PC-9 (cell line): ENCODE measurements at regions not wholly inside any gene's neighbourhood (a gene's known extent, or its start where the extent isn't known, plus 50 kb on each side); places are given as distances from the start of the nearest gene placed in this dataset.

Experiments used
- BruUV-seq: library from RNA; stranded (reverse); fragments of 400-500 nt; replicated peaks from 2 replicates; lab custom pipeline; 2021; lab: Mats Ljungman, UMichigan
- CTCF ChIA-PET: fragments of 300-600 bp; sonication (Branson Sonifier 250); formaldehyde crosslinking; loops from one replicate; lab custom pipeline; 2022; ENCODE audit warnings: antibody characterized with exemption; lab: Charles Lee
- POLR2A ChIA-PET: fragments of 300-600 bp; sonication (Branson Sonifier 250); formaldehyde crosslinking; loops from one replicate; lab custom pipeline; 2022; ENCODE audit warnings: antibody characterized with exemption; ENCODE audit not compliant: unreplicated experiment; lab: Charles Lee
- DNase-seq, 2 experiments: peaks; one replicate each; pipeline versions ENCODE4 v3.0.0 to v3.0.0-alpha.2; 2015 to 2022; ENCODE audit warnings: mixed read lengths in 1 of 2
- H2AFZ ChIP-seq: fragments of 200-600 bp; sonication (generic); 2 replicates; pipeline ENCODE4 v1.8.1; 2017; ENCODE audit warnings: antibody characterized with exemption
- H3F3A ChIP-seq: fragments of 200-600 bp; sonication (generic); 2 replicates; pipeline ENCODE4 v1.8.1; 2017; ENCODE audit warnings: antibody characterized with exemption, mild to moderate bottlenecking, low read depth; ENCODE audit not compliant: insufficient read depth
- H3K27ac ChIP-seq: fragments of 200-600 bp; sonication (generic); 2 replicates; pipeline ENCODE4 v1.6.1; 2016; ENCODE audit warnings: mixed run types
- H3K27me3 ChIP-seq: fragments of 200-600 bp; sonication (generic); 2 replicates; pipeline ENCODE4 v1.6.1; 2016; ENCODE audit warnings: low read depth, mixed run types; ENCODE audit not compliant: insufficient read depth
- H3K36me3 ChIP-seq: fragments of 200-600 bp; sonication (generic); 2 replicates; pipeline ENCODE4 v1.6.1; 2016; ENCODE audit warnings: low read depth, mixed run types
- H3K4me1 ChIP-seq: fragments of 200-600 bp; sonication (generic); replicated peaks from 2 replicates; pipeline ENCODE4 v1.6.1; 2016; ENCODE audit warnings: mixed run types; ENCODE audit not compliant: insufficient read depth
- H3K4me2 ChIP-seq: fragments of 200-600 bp; sonication (generic); 2 replicates; pipeline ENCODE4 v1.6.1; 2017; ENCODE audit warnings: mixed run types
- H3K4me3 ChIP-seq: fragments of 200-600 bp; sonication (generic); 2 replicates; pipeline ENCODE4 v1.6.1; 2016; ENCODE audit warnings: mixed run types
- H3K79me2 ChIP-seq: fragments of 200-600 bp; sonication (generic); 2 replicates; pipeline ENCODE4 v1.6.1; 2017; ENCODE audit warnings: low read depth, mixed run types
- H3K9me2 ChIP-seq: fragments of 200-600 bp; sonication (generic); 2 replicates; pipeline ENCODE4 v1.8.1; 2017; ENCODE audit warnings: mild to moderate bottlenecking; ENCODE audit not compliant: insufficient read depth
- H3K9me3 ChIP-seq: fragments of 200-600 bp; sonication (generic); 2 replicates; pipeline ENCODE4 v1.8.1; 2016; ENCODE audit warnings: low read depth; ENCODE audit not compliant: insufficient read depth
- H4K20me1 ChIP-seq: fragments of 200-600 bp; sonication (generic); 2 replicates; pipeline ENCODE4 v1.8.1; 2017; ENCODE audit not compliant: insufficient read depth
- CTCF ChIP-seq: fragments of 200-600 bp; sonication (generic); conservative IDR thresholded peaks from 2 replicates; pipeline ENCODE4 v1.6.1; 2017; ENCODE audit warnings: mixed run types, antibody characterized with exemption, mild to moderate bottlenecking, moderate library complexity
- EZH2 ChIP-seq: fragments of 200-600 bp; sonication (generic); IDR thresholded peaks from 2 replicates; pipeline ENCODE4 v1.8.0; 2017; ENCODE audit warnings: antibody characterized with exemption, low read depth
- intact Hi-C: fragments of 100-400 bp; cut with micrococcal nuclease; formaldehyde crosslinking; loops from one replicate; pipeline ENCODE4 v1.10.0; 2022; ENCODE audit not compliant: unreplicated experiment

DNA sequence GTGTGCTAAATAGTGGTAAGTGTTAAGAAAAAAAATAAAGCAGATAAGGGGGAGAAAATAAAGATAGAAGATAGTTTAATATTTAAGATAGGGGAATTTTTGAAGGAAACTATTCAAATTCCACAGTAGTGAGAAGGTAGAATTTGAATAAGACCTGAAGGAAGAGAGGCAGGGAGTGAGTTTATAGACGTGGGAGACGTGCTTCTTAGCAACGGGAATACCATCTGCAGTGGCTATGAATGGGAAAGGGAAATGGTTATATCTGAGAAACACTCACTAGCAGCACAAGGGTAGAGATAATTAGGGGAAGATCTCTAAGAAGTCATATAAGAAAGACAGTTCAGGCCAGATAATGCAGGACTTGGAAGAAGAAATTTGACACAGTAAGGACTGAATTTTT, 854.5 kb upstream of the EPHA5 start:
- ChIA-PET CTCF (no interaction called here), POLR2A (no interaction called here)
- Histone ChIP-seq H3K79me2 (no peaks in the 10 kb centered on the region), H3F3A (no peaks in the 10 kb centered on the region), H3K9me3 (no peaks in the 10 kb centered on the region), H3K27me3 (no peaks in the 10 kb centered on the region), H3K4me3 (no peak overlapping the region), H2AFZ (no peak overlapping the region), H3K36me3 (no peaks in the 10 kb centered on the region), H4K20me1 (no peaks in the 10 kb centered on the region), H3K27ac (no peak overlapping the region), H3K4me2 (no peak overlapping the region), H3K4me1 (no peaks in the 10 kb centered on the region), H3K9me2 (no peaks in the 10 kb centered on the region)
- TF ChIP-seq CTCF: no peak
- BruUV-seq: no TSS peak
- no peak for DNase-seq
- intact Hi-C loops: no loop called here

GRCh38 chr4:66522244-66522643, 852.0 kb upstream of the EPHA5 start:
- Histone ChIP-seq H3F3A (no peaks in the 10 kb centered on the region), H3K79me2 (no peaks in the 10 kb centered on the region), H3K36me3 (no peaks in the 10 kb centered on the region), H3K4me2 (no peak overlapping the region), H3K4me1 (no peaks in the 10 kb centered on the region), H3K9me2 (no peaks in the 10 kb centered on the region), H3K4me3 (no peak overlapping the region), H2AFZ (no peak overlapping the region), H3K27me3 (no peaks in the 10 kb centered on the region), H4K20me1 (no peaks in the 10 kb centered on the region), H3K27ac (no peak overlapping the region), H3K9me3 (no peaks in the 10 kb centered on the region)
- CTCF ChIA-PET: no interaction called here
- POLR2A ChIA-PET: no interaction called here
- intact Hi-C loops: no loop called here
- no peak for DNase-seq
- TF ChIP-seq CTCF: no peak
- no peak for TF ChIP-seq EZH2
- no TSS peak for BruUV-seq

- H3F3A ChIP-seq: no peaks in the 10 kb centered on the region
- no peaks in the 10 kb centered on the region for H3K79me2 ChIP-seq
- TF ChIP-seq CTCF: no peak
- TF ChIP-seq EZH2: no peak
- no TSS peak for BruUV-seq
- no peaks in the 10 kb centered on the region for H4K20me1 ChIP-seq
- H3K9me2 ChIP-seq: no peaks in the 10 kb centered on the region
- CTCF ChIA-PET: no interaction called here
- no peak overlapping the region for H3K27ac ChIP-seq
- no peaks in the 10 kb centered on the region for H3K36me3 ChIP-seq
- POLR2A ChIA-PET: no interaction called here
- H3K4me1 ChIP-seq: no peaks in the 10 kb centered on the region
- intact Hi-C loops: no loop called here
- no peak overlapping the region for H3K4me2 ChIP-seq
- no peaks in the 10 kb centered on the region for H3K9me3 ChIP-seq
- DNase-seq: no peak
- no peak overlapping the region for H2AFZ ChIP-seq
- H3K4me3 ChIP-seq: no peak overlapping the region
- no peaks in the 10 kb centered on the region for H3K27me3 ChIP-seq
These were observed 846.7 kb upstream of the EPHA5 start for GRCh38 chr4:66516940-66517339.
